ENCODE measurements at regions not wholly inside any gene's neighbourhood (a gene's known extent, or its start where the extent isn't known, plus 50 kb on each side); places are given as distances from the start of the nearest gene placed in this dataset.
"Not testable (repeated sequence)": the region's sequence is repeated elsewhere in the genome, so short reads cannot be mapped to it uniquely, and the experiment has no call there.

- H3K4me1 ChIP-seq (ENCODE audit: insufficient read depth, poor library complexity, severe bottlenecking), result no peaks in the 10 kb centered on the region
- ATAC-seq (ENCODE audit: low read depth), result no peak
- no peaks in the 10 kb centered on the region for H3K27me3 ChIP-seq (ENCODE audit: insufficient read depth, poor library complexity, severe bottlenecking)
Measured at GRCh38 chr3:71927505-71928066, 142.6 kb upstream of the PROK2 start.

GRCh38 chr3:71926616-71927015 lies 141.7 kb upstream of the PROK2 start:
- no peak for ATAC-seq (ENCODE audit: low read depth)
- no peak overlapping the region for H3K27ac ChIP-seq (ENCODE audit: poor library complexity, severe bottlenecking)
- no peaks in the 10 kb centered on the region for H3K27me3 ChIP-seq (ENCODE audit: insufficient read depth, poor library complexity, severe bottlenecking)
- no peaks in the 10 kb centered on the region for H3K4me1 ChIP-seq (ENCODE audit: insufficient read depth, poor library complexity, severe bottlenecking)
- no peak overlapping the region for H3K4me3 ChIP-seq (ENCODE audit: severe bottlenecking)
- no peaks in the 10 kb centered on the region for H3K36me3 ChIP-seq (ENCODE audit: low read depth)
- no peaks in the 10 kb centered on the region for H3K9me3 ChIP-seq (ENCODE audit: severe bottlenecking)
- TF ChIP-seq CTCF (IDR thresholded peaks at IDR 0.05; ENCODE audit: poor library complexity, severe bottlenecking), result no peak
- no peak for DNase-seq (ENCODE audit: low spot score)

More at GRCh38 chr3:71927505-71928066, 142.6 kb upstream of the PROK2 start:
- no peak overlapping the region for H3K27ac ChIP-seq (ENCODE audit: poor library complexity, severe bottlenecking)
- H3K4me3 ChIP-seq (ENCODE audit: severe bottlenecking), result no peak overlapping the region
- TF ChIP-seq CTCF (IDR thresholded peaks at IDR 0.05; ENCODE audit: poor library complexity, severe bottlenecking), result no peak
- no peak for DNase-seq (ENCODE audit: low spot score)
- no peaks in the 10 kb centered on the region for H3K9me3 ChIP-seq (ENCODE audit: severe bottlenecking)
- no peaks in the 10 kb centered on the region for H3K36me3 ChIP-seq (ENCODE audit: low read depth)

- peak; percentile 80 for TF ChIP-seq CTCF (IDR thresholded peaks at IDR 0.05; ENCODE audit: poor library complexity, severe bottlenecking)
- no peak overlapping the region for H3K27ac ChIP-seq (ENCODE audit: poor library complexity, severe bottlenecking)
- DNase-seq (ENCODE audit: low spot score) (no peak), ATAC-seq (ENCODE audit: low read depth) (peak; percentile 85)
- H3K9me3 ChIP-seq (ENCODE audit: severe bottlenecking), result no peaks in the 10 kb centered on the region
- no peaks in the 10 kb centered on the region for H3K4me1 ChIP-seq (ENCODE audit: insufficient read depth, poor library complexity, severe bottlenecking)
- H3K27me3 ChIP-seq (ENCODE audit: insufficient read depth, poor library complexity, severe bottlenecking), result no peaks in the 10 kb centered on the region
- no peaks in the 10 kb centered on the region for H3K36me3 ChIP-seq (ENCODE audit: low read depth)
- no peak overlapping the region for H3K4me3 ChIP-seq (ENCODE audit: severe bottlenecking)
Measured at GRCh38 chr3:71926262-71926600, 141.3 kb upstream of the PROK2 start.

GRCh38 chr3:71925511-71926261 lies 140.7 kb upstream of the PROK2 start:
- not testable (repeated sequence) for H3K27me3 ChIP-seq (ENCODE audit: insufficient read depth, poor library complexity, severe bottlenecking); H3K9me3 ChIP-seq (ENCODE audit: severe bottlenecking); H3K36me3 ChIP-seq (ENCODE audit: low read depth); H3K4me1 ChIP-seq (ENCODE audit: insufficient read depth, poor library complexity, severe bottlenecking); DNase-seq (ENCODE audit: low spot score); H3K4me3 ChIP-seq (ENCODE audit: severe bottlenecking); H3K27ac ChIP-seq (ENCODE audit: poor library complexity, severe bottlenecking)
- ATAC-seq (ENCODE audit: low read depth), result peak; percentile 40

- Histone ChIP-seq H3K36me3 (ENCODE audit: low read depth) (no peaks in the 10 kb centered on the region), H3K27ac (ENCODE audit: poor library complexity, severe bottlenecking) (no peak overlapping the region), H3K4me3 (ENCODE audit: severe bottlenecking) (no peak overlapping the region), H3K4me1 (ENCODE audit: insufficient read depth, poor library complexity, severe bottlenecking) (no peaks in the 10 kb centered on the region), H3K9me3 (ENCODE audit: severe bottlenecking) (no peaks in the 10 kb centered on the region), H3K27me3 (ENCODE audit: insufficient read depth, poor library complexity, severe bottlenecking) (no peaks in the 10 kb centered on the region)
- TF ChIP-seq CTCF (IDR thresholded peaks at IDR 0.05; ENCODE audit: poor library complexity, severe bottlenecking), result no peak
- DNase-seq (ENCODE audit: low spot score) (no peak), ATAC-seq (ENCODE audit: low read depth) (no peak)
Measured at GRCh38 chr3:71924721-71925120, 139.8 kb upstream of the PROK2 start.
